ENCODE measurements at regions not wholly inside any gene's neighbourhood (a gene's known extent, or its start where the extent isn't known, plus 50 kb on each side); places are given as distances from the start of the nearest gene placed in this dataset.
"Not testable (repeated sequence)": the region's sequence is repeated elsewhere in the genome, so short reads cannot be mapped to it uniquely, and the experiment has no call there.

DNA sequence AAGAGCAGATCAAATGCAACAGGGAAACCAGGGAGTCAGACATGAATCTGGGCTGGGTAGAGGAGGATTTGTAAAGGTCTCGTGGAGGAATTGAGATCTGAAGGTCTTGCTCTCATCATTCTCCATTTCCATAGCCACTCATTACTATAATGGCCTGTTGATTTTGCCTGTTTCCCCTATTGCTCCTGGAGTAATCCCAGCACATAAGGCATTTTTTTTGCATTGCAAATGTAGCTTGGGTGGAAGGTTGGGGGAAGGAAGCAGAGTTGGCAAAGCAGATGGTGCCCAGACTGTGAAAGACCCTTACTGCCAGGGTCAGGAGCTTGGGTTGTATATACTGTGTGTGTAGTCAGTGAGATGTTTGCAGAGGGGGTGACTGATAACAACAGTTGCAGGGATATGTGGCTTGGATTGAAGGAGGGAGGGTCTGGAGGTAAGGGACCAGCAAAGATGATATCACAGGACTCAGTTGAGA lies 116.0 kb downstream of the TTC6 start:
- Histone ChIP-seq H3K27me3 (replicated peaks; ENCODE audit: control insufficient read depth, insufficient read depth, low read length, poor library complexity, severe bottlenecking) (no peaks in the 10 kb centered on the region), H3K4me3 (ENCODE audit: insufficient read depth, low read depth, low read length, poor library complexity, severe bottlenecking) (no peak overlapping the region), H3K27ac (ENCODE audit: insufficient read depth, low read length, poor library complexity, severe bottlenecking) (no peak overlapping the region), H3K36me3 (ENCODE audit: control insufficient read depth, insufficient read depth, low read length) (no peaks in the 10 kb centered on the region), H3K9me3 (ENCODE audit: control insufficient read depth, low read length) (no peaks in the 10 kb centered on the region), H3K4me1 (ENCODE audit: control insufficient read depth, insufficient read depth, low read length, poor library complexity, severe bottlenecking) (no peaks in the 10 kb centered on the region)
- no peak for DNase-seq

DNA sequence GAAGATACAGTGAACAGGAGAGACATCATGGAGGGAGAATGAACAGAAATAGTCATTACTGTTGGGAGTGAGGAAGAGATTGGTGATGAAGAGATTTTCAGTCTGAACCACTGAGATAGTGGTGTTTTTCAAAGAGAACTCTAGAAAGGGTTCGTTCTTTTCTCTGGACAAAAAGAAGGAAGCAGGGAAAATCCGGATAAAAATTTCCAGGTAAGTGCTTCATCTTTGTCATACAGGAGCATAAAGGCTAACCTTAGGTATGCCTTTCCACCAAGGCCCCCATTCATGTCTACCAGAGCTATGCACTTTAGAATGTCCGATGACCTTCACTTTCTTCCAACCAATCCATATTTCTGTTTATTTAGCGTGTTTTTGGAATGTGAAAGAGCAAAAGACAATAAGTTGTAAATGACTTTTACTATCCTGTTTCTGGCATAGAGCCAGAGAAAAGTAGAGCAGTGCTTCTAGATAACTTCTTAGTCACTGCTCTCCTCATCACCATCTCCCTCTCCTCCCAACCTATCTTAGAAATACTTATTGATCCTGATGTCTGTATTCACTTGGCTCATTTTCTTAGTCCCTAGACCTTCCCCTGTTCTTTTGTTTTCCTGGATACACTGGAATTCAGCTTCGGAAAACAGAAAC lies 116.5 kb downstream of the TTC6 start:
- H3K27me3 ChIP-seq (replicated peaks; ENCODE audit: control insufficient read depth, insufficient read depth, low read length, poor library complexity, severe bottlenecking) = no peaks in the 10 kb centered on the region
- no peak for DNase-seq

DNA sequence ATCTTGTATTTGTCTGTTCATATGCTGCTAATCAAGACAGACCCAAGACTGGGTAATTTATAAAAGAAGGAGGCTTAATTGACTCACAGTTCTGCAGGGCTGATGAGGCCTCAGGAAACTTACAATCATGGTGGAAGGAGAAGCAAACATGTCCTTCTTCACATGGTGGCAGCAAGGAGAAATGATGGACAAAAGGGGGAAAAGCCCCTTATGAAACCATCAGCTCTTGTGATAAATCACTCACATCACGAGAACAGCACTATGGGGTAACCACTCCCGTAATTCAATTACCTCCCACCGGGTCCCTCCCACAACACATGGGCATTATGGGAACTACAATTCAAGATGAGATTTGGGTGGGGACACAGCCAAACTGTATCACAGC lies 117.0 kb downstream of the TTC6 start:
- not testable (repeated sequence) for H3K36me3 ChIP-seq (ENCODE audit: control insufficient read depth, insufficient read depth, low read length); H3K4me1 ChIP-seq (ENCODE audit: control insufficient read depth, insufficient read depth, low read length, poor library complexity, severe bottlenecking); H3K27me3 ChIP-seq (replicated peaks; ENCODE audit: control insufficient read depth, insufficient read depth, low read length, poor library complexity, severe bottlenecking); DNase-seq; H3K9me3 ChIP-seq (ENCODE audit: control insufficient read depth, low read length); H3K4me3 ChIP-seq (ENCODE audit: insufficient read depth, low read depth, low read length, poor library complexity, severe bottlenecking); H3K27ac ChIP-seq (ENCODE audit: insufficient read depth, low read length, poor library complexity, severe bottlenecking)

More for the DNA sequence above, 116.5 kb downstream of the TTC6 start:
- Histone ChIP-seq H3K4me1 (ENCODE audit: control insufficient read depth, insufficient read depth, low read length, poor library complexity, severe bottlenecking) (no peaks in the 10 kb centered on the region), H3K4me3 (ENCODE audit: insufficient read depth, low read depth, low read length, poor library complexity, severe bottlenecking) (no peak overlapping the region), H3K36me3 (ENCODE audit: control insufficient read depth, insufficient read depth, low read length) (no peaks in the 10 kb centered on the region), H3K9me3 (ENCODE audit: control insufficient read depth, low read length) (no peaks in the 10 kb centered on the region), H3K27ac (ENCODE audit: insufficient read depth, low read length, poor library complexity, severe bottlenecking) (no peak overlapping the region)

DNA sequence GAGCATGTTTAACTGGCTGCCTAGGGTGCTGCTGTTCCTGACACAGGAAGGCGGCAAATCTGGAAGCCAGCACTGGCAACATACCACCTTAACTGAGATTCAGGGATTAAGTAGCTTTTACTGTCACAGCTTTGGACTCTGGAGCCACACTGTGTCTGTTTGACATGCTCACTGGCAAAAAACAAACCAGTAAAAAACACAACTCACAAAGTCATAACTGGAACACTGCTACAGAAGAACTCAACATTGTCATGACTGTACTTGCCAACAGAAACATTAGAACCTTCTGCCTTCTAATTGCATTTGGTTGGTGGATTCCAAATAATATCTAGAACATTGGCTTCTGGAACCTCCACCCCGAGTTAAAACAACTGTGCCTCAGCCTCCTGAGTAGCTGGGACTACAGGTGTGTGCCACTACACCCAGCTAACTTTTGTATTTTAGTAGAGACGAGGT lies 117.6 kb downstream of the TTC6 start:
- H3K36me3 ChIP-seq (ENCODE audit: control insufficient read depth, insufficient read depth, low read length) = no peaks in the 10 kb centered on the region
- no peak overlapping the region for H3K4me3 ChIP-seq (ENCODE audit: insufficient read depth, low read depth, low read length, poor library complexity, severe bottlenecking)
- H3K9me3 ChIP-seq (ENCODE audit: control insufficient read depth, low read length) = no peaks in the 10 kb centered on the region
- H3K4me1 ChIP-seq (ENCODE audit: control insufficient read depth, insufficient read depth, low read length, poor library complexity, severe bottlenecking) = no peaks in the 10 kb centered on the region
- no peak for DNase-seq
- H3K27me3 ChIP-seq (replicated peaks; ENCODE audit: control insufficient read depth, insufficient read depth, low read length, poor library complexity, severe bottlenecking) = no peaks in the 10 kb centered on the region
- H3K27ac ChIP-seq (ENCODE audit: insufficient read depth, low read length, poor library complexity, severe bottlenecking) = no peak overlapping the region

DNA sequence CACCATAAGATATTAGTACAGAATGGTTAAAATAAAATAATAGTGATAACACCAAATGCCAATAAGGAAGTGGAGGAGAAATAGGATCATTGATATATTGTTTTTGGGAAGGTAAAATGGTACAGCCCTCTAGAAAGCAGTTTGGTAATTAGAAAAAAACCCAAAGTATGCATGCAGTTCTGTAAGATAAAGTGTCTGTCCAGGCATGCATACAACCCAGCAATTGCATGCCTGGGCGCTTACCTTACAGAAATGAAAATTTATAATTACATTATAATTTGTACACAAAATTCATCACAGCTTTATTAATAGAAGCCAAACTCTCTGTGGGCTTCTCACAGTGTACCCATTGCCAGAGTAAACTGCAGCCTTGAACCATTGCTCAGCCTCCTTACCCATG lies 124.7 kb downstream of the TTC6 start:
- Histone ChIP-seq H3K4me3 (ENCODE audit: insufficient read depth, low read depth, low read length, poor library complexity, severe bottlenecking) (no peak overlapping the region), H3K9me3 (ENCODE audit: control insufficient read depth, low read length) (no peaks in the 10 kb centered on the region), H3K36me3 (ENCODE audit: control insufficient read depth, insufficient read depth, low read length) (no peaks in the 10 kb centered on the region), H3K27ac (ENCODE audit: insufficient read depth, low read length, poor library complexity, severe bottlenecking) (no peak overlapping the region), H3K27me3 (replicated peaks; ENCODE audit: control insufficient read depth, insufficient read depth, low read length, poor library complexity, severe bottlenecking) (no peaks in the 10 kb centered on the region), H3K4me1 (ENCODE audit: control insufficient read depth, insufficient read depth, low read length, poor library complexity, severe bottlenecking) (no peaks in the 10 kb centered on the region)
- DNase-seq = no peak

DNA sequence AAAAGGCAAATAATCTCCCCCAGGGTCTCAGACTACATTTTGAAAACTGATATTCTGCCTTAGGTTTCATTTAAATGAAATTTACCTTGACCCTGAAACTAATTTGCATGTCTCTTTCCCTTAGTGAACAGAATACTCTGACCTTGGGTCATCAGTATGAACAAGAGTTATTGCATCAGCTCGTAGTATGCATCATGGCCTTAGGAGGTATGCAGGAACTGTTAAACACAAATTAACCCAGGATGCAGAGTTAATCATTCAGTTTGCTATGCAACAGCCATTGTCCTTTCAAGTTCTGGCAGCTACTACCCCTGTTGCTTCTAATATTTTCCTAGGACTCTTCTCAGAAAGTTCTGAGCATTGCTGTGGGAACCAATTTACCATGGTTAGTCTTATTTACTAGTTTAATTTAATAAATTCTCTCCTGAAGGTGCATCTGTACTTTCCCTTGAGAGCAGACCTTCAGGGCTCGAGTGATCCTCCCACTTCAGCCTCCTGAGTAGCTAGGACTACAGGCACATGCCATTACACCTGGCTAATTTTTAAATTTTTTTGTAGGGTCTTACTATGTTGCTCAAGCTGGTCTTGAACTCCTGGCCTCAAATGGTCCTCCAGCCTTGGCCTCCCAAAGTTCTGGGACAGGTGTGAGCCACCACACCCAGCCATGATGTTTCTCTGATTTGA lies 126.7 kb downstream of the TTC6 start:
- H3K27ac ChIP-seq (ENCODE audit: insufficient read depth, low read length, poor library complexity, severe bottlenecking) = no peak overlapping the region
- no peak for DNase-seq
- H3K4me3 ChIP-seq (ENCODE audit: insufficient read depth, low read depth, low read length, poor library complexity, severe bottlenecking) = no peak overlapping the region
- no peaks in the 10 kb centered on the region for H3K27me3 ChIP-seq (replicated peaks; ENCODE audit: control insufficient read depth, insufficient read depth, low read length, poor library complexity, severe bottlenecking)
- no peaks in the 10 kb centered on the region for H3K9me3 ChIP-seq (ENCODE audit: control insufficient read depth, low read length)
- H3K36me3 ChIP-seq (ENCODE audit: control insufficient read depth, insufficient read depth, low read length) = no peaks in the 10 kb centered on the region
- no peaks in the 10 kb centered on the region for H3K4me1 ChIP-seq (ENCODE audit: control insufficient read depth, insufficient read depth, low read length, poor library complexity, severe bottlenecking)

DNA sequence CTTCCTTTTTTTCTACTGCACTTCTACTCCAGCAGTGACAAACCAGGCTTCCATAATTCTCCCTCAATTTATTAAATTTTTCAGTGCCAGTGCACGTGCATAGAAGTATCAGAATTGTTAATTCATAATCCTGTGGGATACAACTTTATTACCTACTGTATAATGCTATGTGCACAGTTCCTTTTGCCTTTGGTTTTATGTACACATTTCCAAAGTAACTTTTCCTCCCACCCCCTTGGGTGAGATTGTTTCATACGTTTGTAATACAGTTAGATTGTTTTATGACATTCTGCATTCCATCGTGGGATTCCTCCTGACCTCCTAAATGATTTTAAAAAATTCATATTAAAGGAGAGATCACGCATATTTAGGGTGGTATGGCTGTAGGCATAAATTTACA lies 128.1 kb downstream of the TTC6 start:
- Histone ChIP-seq H3K4me1 (ENCODE audit: control insufficient read depth, insufficient read depth, low read length, poor library complexity, severe bottlenecking) (no peaks in the 10 kb centered on the region), H3K4me3 (ENCODE audit: insufficient read depth, low read depth, low read length, poor library complexity, severe bottlenecking) (no peak overlapping the region), H3K36me3 (ENCODE audit: control insufficient read depth, insufficient read depth, low read length) (no peaks in the 10 kb centered on the region), H3K27me3 (replicated peaks; ENCODE audit: control insufficient read depth, insufficient read depth, low read length, poor library complexity, severe bottlenecking) (no peaks in the 10 kb centered on the region), H3K9me3 (ENCODE audit: control insufficient read depth, low read length) (no peaks in the 10 kb centered on the region), H3K27ac (ENCODE audit: insufficient read depth, low read length, poor library complexity, severe bottlenecking) (no peak overlapping the region)
- DNase-seq = no peak

DNA sequence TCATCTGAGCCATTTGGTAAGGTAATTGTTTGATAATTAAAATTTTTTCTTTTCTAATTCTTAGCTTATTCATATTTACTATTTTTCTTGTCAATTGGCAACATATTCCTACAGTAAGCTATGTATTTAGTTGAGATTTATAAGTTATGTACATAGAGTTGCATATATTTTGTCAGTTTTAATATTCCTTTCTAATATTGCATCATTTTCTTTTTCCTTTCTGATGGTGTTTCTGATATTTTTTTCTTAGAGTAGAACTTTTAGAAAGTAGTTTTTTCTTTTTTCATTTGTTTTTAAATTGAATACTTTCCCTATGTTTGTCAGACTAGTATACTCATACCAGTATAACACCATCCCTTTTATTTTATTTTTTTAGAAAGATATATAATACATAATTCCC lies 131.3 kb downstream of the TTC6 start:
- no peaks in the 10 kb centered on the region for H3K36me3 ChIP-seq (ENCODE audit: control insufficient read depth, insufficient read depth, low read length)
- no peak overlapping the region for H3K27ac ChIP-seq (ENCODE audit: insufficient read depth, low read length, poor library complexity, severe bottlenecking)
- no peaks in the 10 kb centered on the region for H3K9me3 ChIP-seq (ENCODE audit: control insufficient read depth, low read length)
- H3K4me3 ChIP-seq (ENCODE audit: insufficient read depth, low read depth, low read length, poor library complexity, severe bottlenecking) = no peak overlapping the region
- no peak for DNase-seq
- H3K4me1 ChIP-seq (ENCODE audit: control insufficient read depth, insufficient read depth, low read length, poor library complexity, severe bottlenecking) = no peaks in the 10 kb centered on the region
- no peaks in the 10 kb centered on the region for H3K27me3 ChIP-seq (replicated peaks; ENCODE audit: control insufficient read depth, insufficient read depth, low read length, poor library complexity, severe bottlenecking)

DNA sequence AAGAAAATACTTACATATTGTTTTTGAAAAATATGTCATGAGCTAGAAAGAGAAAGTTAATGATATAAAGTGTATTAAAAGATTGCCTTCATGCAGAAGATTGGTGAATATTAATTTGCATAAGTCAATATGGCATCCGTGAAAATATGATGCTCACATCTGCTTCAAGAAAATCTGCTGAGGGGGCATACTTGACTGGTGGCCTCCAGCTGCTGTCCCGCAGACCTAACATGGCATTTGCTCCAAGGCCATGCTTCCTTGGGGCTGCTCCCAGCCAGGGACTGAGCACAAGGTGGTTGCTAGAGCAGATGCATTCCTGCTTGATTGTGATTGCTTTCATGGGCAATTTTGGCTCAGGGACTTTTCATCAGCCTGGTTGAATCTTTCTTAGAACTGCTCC lies 133.8 kb downstream of the TTC6 start:
- no peaks in the 10 kb centered on the region for H3K9me3 ChIP-seq (ENCODE audit: control insufficient read depth, low read length)
- no peaks in the 10 kb centered on the region for H3K4me1 ChIP-seq (ENCODE audit: control insufficient read depth, insufficient read depth, low read length, poor library complexity, severe bottlenecking)
- H3K27me3 ChIP-seq (replicated peaks; ENCODE audit: control insufficient read depth, insufficient read depth, low read length, poor library complexity, severe bottlenecking) = no peaks in the 10 kb centered on the region
- H3K36me3 ChIP-seq (ENCODE audit: control insufficient read depth, insufficient read depth, low read length) = no peaks in the 10 kb centered on the region
- no peak overlapping the region for H3K4me3 ChIP-seq (ENCODE audit: insufficient read depth, low read depth, low read length, poor library complexity, severe bottlenecking)
- no peak overlapping the region for H3K27ac ChIP-seq (ENCODE audit: insufficient read depth, low read length, poor library complexity, severe bottlenecking)
- no peak for DNase-seq

DNA sequence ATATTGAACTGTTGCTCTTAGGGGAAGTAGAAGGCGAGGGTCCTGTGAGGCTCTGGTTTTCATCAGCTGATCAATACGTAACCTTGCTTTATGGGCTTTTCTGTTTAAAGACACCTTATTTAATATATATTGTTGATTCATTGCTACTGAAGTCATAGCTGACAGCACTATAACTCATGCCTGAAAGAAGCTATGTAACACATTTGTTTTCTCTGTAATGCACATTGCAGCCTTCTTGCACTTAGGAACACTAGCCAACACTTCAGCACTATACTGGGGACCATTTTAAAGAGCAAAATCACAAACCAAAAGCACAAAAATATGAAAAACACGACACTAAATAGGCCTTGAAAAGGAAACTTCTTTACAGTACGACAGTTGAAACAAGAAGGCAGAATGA lies 135.7 kb downstream of the TTC6 start:
- no peaks in the 10 kb centered on the region for H3K4me1 ChIP-seq (ENCODE audit: control insufficient read depth, insufficient read depth, low read length, poor library complexity, severe bottlenecking)
- DNase-seq = no peak
- no peak overlapping the region for H3K4me3 ChIP-seq (ENCODE audit: insufficient read depth, low read depth, low read length, poor library complexity, severe bottlenecking)
- no peaks in the 10 kb centered on the region for H3K27me3 ChIP-seq (replicated peaks; ENCODE audit: control insufficient read depth, insufficient read depth, low read length, poor library complexity, severe bottlenecking)
- H3K27ac ChIP-seq (ENCODE audit: insufficient read depth, low read length, poor library complexity, severe bottlenecking) = no peak overlapping the region
- H3K9me3 ChIP-seq (ENCODE audit: control insufficient read depth, low read length) = no peaks in the 10 kb centered on the region
- H3K36me3 ChIP-seq (ENCODE audit: control insufficient read depth, insufficient read depth, low read length) = no peaks in the 10 kb centered on the region

All from effector memory CD4-positive, alpha-beta T cell (primary cell).